Liver (tissue), 3 donors: ENCODE measurements at regions not wholly inside any gene's neighbourhood (a gene's known extent, or its start where the extent isn't known, plus 50 kb on each side); places are given as distances from the start of the nearest gene placed in this dataset.

Experiments
- EGR1 ChIP-seq, 2 donors: IDR thresholded peaks; 2 replicates each; pipeline ENCODE4 v1.6.1; 2016 to 2018; ENCODE audit warnings: antibody characterized with exemption in 2 of 2, low read depth in 2 of 2
- FOXA1 ChIP-seq: IDR thresholded peaks from 2 replicates; pipeline ENCODE4 v1.6.1; 2016; ENCODE audit warnings: antibody characterized with exemption
- JUND ChIP-seq, 2 donors: IDR thresholded peaks; 2 replicates each; pipeline ENCODE4 v1.6.1; 2016; ENCODE audit warnings: antibody characterized with exemption in 2 of 2
- RAD21 ChIP-seq, 2 donors: IDR thresholded peaks; 2 replicates each; pipeline ENCODE4 v1.6.1; 2016; ENCODE audit warnings: antibody characterized with exemption in 2 of 2, mild to moderate bottlenecking in 2 of 2
- RXRA ChIP-seq, 2 donors: IDR thresholded peaks; 2 replicates each; pipeline ENCODE4 v1.6.1; 2017 to 2018; ENCODE audit warnings: antibody characterized with exemption in 2 of 2, mild to moderate bottlenecking in 1 of 2
- YY1 ChIP-seq: IDR thresholded peaks from 2 replicates; pipeline ENCODE4 v1.6.1; 2016; ENCODE audit warnings: antibody characterized with exemption, mild to moderate bottlenecking
- TF ChIP-seq, protein P1 (sequence below): fragments of 150-350 bp; IDR thresholded peaks from 2 replicates; pipeline ENCODE4 v1.5.1; 2017; ENCODE audit warnings: improper control_type of control experiment, low read depth, low read length; ENCODE audit not compliant: missing input control
- donor health status: healthy.
- donor health status: healthy.

- TF ChIP-seq JUND (IDR thresholded peaks at IDR 0.05) (no peak), RXRA (IDR thresholded peaks at IDR 0.05) (no peak), FOXA1 (no peak), YY1 (no peak), RAD21 (IDR thresholded peaks at IDR 0.05) (no peak), EGR1 (IDR thresholded peaks at IDR 0.05; ENCODE audit: low read depth in 2 of 2) (no peak)
- TF ChIP-seq, protein P1, sequence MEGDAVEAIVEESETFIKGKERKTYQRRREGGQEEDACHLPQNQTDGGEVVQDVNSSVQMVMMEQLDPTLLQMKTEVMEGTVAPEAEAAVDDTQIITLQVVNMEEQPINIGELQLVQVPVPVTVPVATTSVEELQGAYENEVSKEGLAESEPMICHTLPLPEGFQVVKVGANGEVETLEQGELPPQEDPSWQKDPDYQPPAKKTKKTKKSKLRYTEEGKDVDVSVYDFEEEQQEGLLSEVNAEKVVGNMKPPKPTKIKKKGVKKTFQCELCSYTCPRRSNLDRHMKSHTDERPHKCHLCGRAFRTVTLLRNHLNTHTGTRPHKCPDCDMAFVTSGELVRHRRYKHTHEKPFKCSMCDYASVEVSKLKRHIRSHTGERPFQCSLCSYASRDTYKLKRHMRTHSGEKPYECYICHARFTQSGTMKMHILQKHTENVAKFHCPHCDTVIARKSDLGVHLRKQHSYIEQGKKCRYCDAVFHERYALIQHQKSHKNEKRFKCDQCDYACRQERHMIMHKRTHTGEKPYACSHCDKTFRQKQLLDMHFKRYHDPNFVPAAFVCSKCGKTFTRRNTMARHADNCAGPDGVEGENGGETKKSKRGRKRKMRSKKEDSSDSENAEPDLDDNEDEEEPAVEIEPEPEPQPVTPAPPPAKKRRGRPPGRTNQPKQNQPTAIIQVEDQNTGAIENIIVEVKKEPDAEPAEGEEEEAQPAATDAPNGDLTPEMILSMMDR, result no peak
These were observed 200.0 kb downstream of the AUH start for GRCh38 chr9:91161465-91162300.
